HEK293T (cell line): ENCODE measurements at regions not wholly inside any gene's neighbourhood (a gene's known extent, or its start where the extent isn't known, plus 50 kb on each side); places are given as distances from the start of the nearest gene placed in this dataset.

Source experiments
- CTCF ChIA-PET: fragments of 350-600 bp; formaldehyde crosslinking; extraction: SDS; loops from one replicate; lab custom pipeline; 2021; ENCODE audit warnings: antibody characterized with exemption, inconsistent platforms; lab: Yijun Ruan, JAX
- POLR2A ChIA-PET: fragments of 350-600 bp; formaldehyde crosslinking; extraction: SDS; loops from one replicate; lab custom pipeline; 2020; ENCODE audit warnings: antibody characterized with exemption, inconsistent platforms; lab: Yijun Ruan, JAX
- DNase-seq: peaks from one replicate; pipeline ENCODE4 v3.0.0; 2012; ENCODE audit warnings: mixed read lengths; ENCODE audit errors: extremely low spot score
- ARNT ChIP-seq: fragments of 450-650 bp; IDR thresholded peaks from 2 replicates; pipeline ENCODE4 v1.6.1; 2017; ENCODE audit warnings: mild to moderate bottlenecking
- BHLHE40 ChIP-seq: fragments of 450-650 bp; IDR thresholded peaks from 2 replicates; pipeline ENCODE4 v1.6.1; 2016; ENCODE audit warnings: mild to moderate bottlenecking, moderate library complexity, borderline replicate concordance
- CTBP1 ChIP-seq: fragments of 450-650 bp; IDR thresholded peaks from 2 replicates; pipeline ENCODE4 v1.6.1; 2016; ENCODE audit warnings: borderline replicate concordance
- ELF4 ChIP-seq: fragments of 450-650 bp; IDR thresholded peaks from 2 replicates; pipeline ENCODE4 v1.6.1; 2017; ENCODE audit warnings: antibody characterized with exemption
- FOXA1 ChIP-seq: fragments of 450-650 bp; IDR thresholded peaks from 2 replicates; pipeline ENCODE4 v1.6.1; 2016; ENCODE audit warnings: mild to moderate bottlenecking
- FOXK2 ChIP-seq: fragments of 450-650 bp; IDR thresholded peaks from 2 replicates; pipeline ENCODE4 v1.6.1; 2016; ENCODE audit warnings: mild to moderate bottlenecking
- FOXM1 ChIP-seq: fragments of 450-650 bp; IDR thresholded peaks from 2 replicates; pipeline ENCODE4 v1.6.1; 2017; ENCODE audit warnings: mild to moderate bottlenecking, borderline replicate concordance
- HDGF ChIP-seq: fragments of 450-650 bp; IDR thresholded peaks from 2 replicates; pipeline ENCODE4 v1.6.1; 2017; ENCODE audit warnings: antibody characterized with exemption, borderline replicate concordance
- L3MBTL2 ChIP-seq: fragments of 450-650 bp; conservative IDR thresholded peaks from 2 replicates; pipeline ENCODE4 v1.6.1; 2016; ENCODE audit warnings: mild to moderate bottlenecking
- LEF1 ChIP-seq: fragments of 450-650 bp; IDR thresholded peaks from 2 replicates; pipeline ENCODE4 v1.6.1; 2017; ENCODE audit warnings: mild to moderate bottlenecking, borderline replicate concordance
- NFRKB ChIP-seq: fragments of 450-650 bp; IDR thresholded peaks from 2 replicates; pipeline ENCODE4 v1.6.1; 2016; ENCODE audit warnings: mild to moderate bottlenecking, moderate library complexity
- SP1 ChIP-seq: fragments of 450-650 bp; IDR thresholded peaks from 2 replicates; pipeline ENCODE4 v1.6.1; 2017
- SUZ12 ChIP-seq: fragments of 450-650 bp; IDR thresholded peaks from 2 replicates; pipeline ENCODE4 v1.6.1; 2016; ENCODE audit warnings: mild to moderate bottlenecking
- TARDBP ChIP-seq: fragments of 450-650 bp; IDR thresholded peaks from 2 replicates; pipeline ENCODE4 v1.6.1; 2016
- ZNF384 ChIP-seq: fragments of 450-650 bp; IDR thresholded peaks from 2 replicates; pipeline ENCODE4 v1.6.1; 2016
- TF ChIP-seq, protein P1 (sequence below): fragments of 450-650 bp; IDR thresholded peaks from 2 replicates; pipeline ENCODE4 v1.6.1; 2016

- CTCF ChIA-PET: interaction anchor here (0.7 kb wide), 1 partner anchor 81 kb away, joined by 3 read pairs; no protein-coding TSS in a partner anchor
These were observed 500.9 kb downstream of the SOX2 start for GRCh38 chr3:182212479-182213076.

GRCh38 chr3:182214416-182214815 lies 502.7 kb downstream of the SOX2 start:
- ChIA-PET POLR2A (no interaction called here), CTCF (no interaction called here)
- TF ChIP-seq NFRKB: no peak
- TF ChIP-seq BHLHE40: no peak
- no peak for TF ChIP-seq SUZ12
- TF ChIP-seq FOXK2: no peak
- TF ChIP-seq FOXM1: no peak
- TF ChIP-seq CTBP1: no peak
- TF ChIP-seq L3MBTL2: no peak
- TF ChIP-seq FOXA1: no peak
- no peak for TF ChIP-seq HDGF
- TF ChIP-seq LEF1: no peak
- TF ChIP-seq, protein P1, sequence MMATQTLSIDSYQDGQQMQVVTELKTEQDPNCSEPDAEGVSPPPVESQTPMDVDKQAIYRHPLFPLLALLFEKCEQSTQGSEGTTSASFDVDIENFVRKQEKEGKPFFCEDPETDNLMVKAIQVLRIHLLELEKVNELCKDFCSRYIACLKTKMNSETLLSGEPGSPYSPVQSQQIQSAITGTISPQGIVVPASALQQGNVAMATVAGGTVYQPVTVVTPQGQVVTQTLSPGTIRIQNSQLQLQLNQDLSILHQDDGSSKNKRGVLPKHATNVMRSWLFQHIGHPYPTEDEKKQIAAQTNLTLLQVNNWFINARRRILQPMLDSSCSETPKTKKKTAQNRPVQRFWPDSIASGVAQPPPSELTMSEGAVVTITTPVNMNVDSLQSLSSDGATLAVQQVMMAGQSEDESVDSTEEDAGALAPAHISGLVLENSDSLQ: no peak
- no peak for TF ChIP-seq ARNT
- TF ChIP-seq ELF4: no peak
- TF ChIP-seq TARDBP: no peak
- TF ChIP-seq ZNF384: no peak
- no peak for TF ChIP-seq SP1
- no peak for DNase-seq

More at GRCh38 chr3:182212479-182213076, 500.9 kb downstream of the SOX2 start:
- POLR2A ChIA-PET: interaction anchor here (1.0 kb wide), 1 partner anchor 11 kb away, joined by 3 read pairs; no protein-coding TSS in a partner anchor
- TF ChIP-seq L3MBTL2 (no peak), NFRKB (no peak), ELF4 (no peak), BHLHE40 (no peak)
- no peak for DNase-seq

GRCh38 chr3:182215881-182216280 lies 504.2 kb downstream of the SOX2 start:
- TF ChIP-seq L3MBTL2 (no peak), FOXK2 (no peak), CTBP1 (no peak), ELF4 (no peak), LEF1 (no peak), BHLHE40 (no peak), FOXM1 (no peak)
- TF ChIP-seq, protein P1: no peak
- ChIA-PET CTCF (no interaction called here), POLR2A (no interaction called here)
- DNase-seq: no peak

- DNase-seq: no peak
- CTCF ChIA-PET: no interaction called here
- TF ChIP-seq, protein P1: no peak
- TF ChIP-seq ZNF384 (no peak), FOXM1 (no peak), TARDBP (no peak), SUZ12 (no peak), SP1 (no peak), BHLHE40 (no peak), L3MBTL2 (no peak), ARNT (no peak), HDGF (no peak), FOXA1 (no peak), CTBP1 (no peak), ELF4 (no peak), NFRKB (no peak), LEF1 (no peak)
- POLR2A ChIA-PET: no interaction called here
These were observed 504.7 kb downstream of the SOX2 start for GRCh38 chr3:182216311-182216970.

GRCh38 chr3:182220013-182220412 lies 508.3 kb downstream of the SOX2 start:
- ChIA-PET POLR2A (no interaction called here), CTCF (no interaction called here)
- TF ChIP-seq SUZ12: no peak
- no peak for TF ChIP-seq BHLHE40
- TF ChIP-seq FOXM1: no peak
- TF ChIP-seq CTBP1: no peak
- no peak for TF ChIP-seq NFRKB
- no peak for TF ChIP-seq ARNT
- no peak for TF ChIP-seq ZNF384
- no peak for TF ChIP-seq ELF4
- no peak for TF ChIP-seq SP1
- no peak for TF ChIP-seq FOXA1
- TF ChIP-seq L3MBTL2: no peak
- no peak for TF ChIP-seq LEF1
- no peak for DNase-seq

DNA sequence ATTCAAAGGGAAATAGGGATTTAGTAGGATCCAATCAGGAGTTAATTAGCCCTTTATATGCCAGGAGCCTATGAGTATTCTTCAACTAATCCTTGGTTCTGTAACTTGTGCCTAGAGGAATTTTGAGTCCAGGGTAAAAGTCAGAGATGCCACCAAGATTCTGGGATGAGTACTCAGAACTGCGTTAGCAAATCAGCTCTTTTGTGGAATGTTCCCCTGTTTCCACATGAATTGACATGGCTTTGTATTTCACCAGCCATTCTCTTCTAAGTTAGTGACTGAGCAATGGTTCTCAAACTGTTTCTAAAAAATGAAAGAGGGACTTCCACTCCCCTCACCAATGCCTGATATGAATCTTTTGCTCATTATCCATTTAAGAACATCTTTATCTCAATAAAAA lies 508.7 kb downstream of the SOX2 start:
- TF ChIP-seq ARNT (no peak), FOXA1 (no peak), FOXM1 (no peak), CTBP1 (no peak), SUZ12 (no peak), L3MBTL2 (no peak), HDGF (no peak), NFRKB (no peak), FOXK2 (no peak), ZNF384 (no peak), TARDBP (no peak), SP1 (no peak)
- TF ChIP-seq, protein P1: no peak
- ChIA-PET CTCF (no interaction called here), POLR2A (no interaction called here)
- no peak for DNase-seq
